ENCODE measurements at regions not wholly inside any gene's neighbourhood (a gene's known extent, or its start where the extent isn't known, plus 50 kb on each side); places are given as distances from the start of the nearest gene placed in this dataset.

DNA sequence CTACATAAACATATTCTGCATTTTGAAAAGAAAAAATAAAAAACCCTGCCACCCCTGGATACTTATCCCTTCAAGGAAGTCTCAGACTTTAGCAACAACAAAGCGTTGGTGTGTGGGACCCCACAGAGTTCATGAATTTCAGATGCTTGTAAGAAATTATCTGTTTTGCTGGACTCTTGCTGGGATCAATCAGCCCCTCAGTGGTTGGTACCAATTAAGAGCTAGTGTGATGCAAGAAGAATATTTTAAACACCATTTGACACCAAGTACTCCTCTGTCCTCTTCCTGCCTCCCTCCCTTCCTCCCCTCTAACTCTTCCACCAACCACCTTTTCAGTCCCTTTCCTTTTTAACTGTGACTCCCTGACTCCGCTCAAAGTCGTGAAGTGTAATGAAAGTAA lies 51.5 kb downstream of the SST start:
- H3K4me3 Mint-ChIP-seq, result no peak overlapping the region
- Histone ChIP-seq H3K36me3 (ENCODE audit: insufficient read depth, low read length) (no peaks in the 10 kb centered on the region), H3K27me3 (ENCODE audit: insufficient read depth, low read length, poor library complexity, severe bottlenecking) (no peaks in the 10 kb centered on the region), H3K27ac (ENCODE audit: low read depth, low read length) (no peak overlapping the region), H3K4me1 (ENCODE audit: insufficient read depth, low read length) (no peaks in the 10 kb centered on the region), H3K9me3 (ENCODE audit: low read length) (no peaks in the 10 kb centered on the region), H3K4me3 (ENCODE audit: low read length) (no peak overlapping the region)
- H3K36me3 Mint-ChIP-seq, result no peaks in the 10 kb centered on the region
- H3K27ac Mint-ChIP-seq, result no peak overlapping the region
- DNase-seq, result no peak
- ChIA-PET CTCF (no interaction called here), POLR2A (no interaction called here)
- H3K4me1 Mint-ChIP-seq, result peaks cover 5 to 13% (median 6%) of the 10 kb centered on the region in 3 donors
- H3K27me3 Mint-ChIP-seq, result peaks cover 0 to 14% of the 10 kb centered on the region in 2 donors
- H3K9me3 Mint-ChIP-seq, result no peaks in the 10 kb centered on the region

GRCh38 chr3:187617213-187617612 lies 53.0 kb downstream of the SST start:
- no peaks in the 10 kb centered on the region for H3K4me1 ChIP-seq (ENCODE audit: insufficient read depth, low read length)
- peaks cover 0 to 11% of the 10 kb centered on the region in 2 donors for H3K27me3 Mint-ChIP-seq
- no peak overlapping the region for H3K27ac Mint-ChIP-seq
- no peaks in the 10 kb centered on the region for H3K36me3 ChIP-seq (ENCODE audit: insufficient read depth, low read length)
- H3K4me1 Mint-ChIP-seq, result peaks cover 5 to 13% (median 6%) of the 10 kb centered on the region in 3 donors
- no peaks in the 10 kb centered on the region for H3K9me3 Mint-ChIP-seq
- H3K27ac ChIP-seq (ENCODE audit: low read depth, low read length), result no peak overlapping the region
- no peaks in the 10 kb centered on the region for H3K27me3 ChIP-seq (ENCODE audit: insufficient read depth, low read length, poor library complexity, severe bottlenecking)
- DNase-seq, result no peak
- ChIA-PET CTCF (no interaction called here), POLR2A (no interaction called here)
- H3K4me3 Mint-ChIP-seq, result no peak overlapping the region
- no peaks in the 10 kb centered on the region for H3K9me3 ChIP-seq (ENCODE audit: low read length)
- H3K36me3 Mint-ChIP-seq, result no peaks in the 10 kb centered on the region
- no peak overlapping the region for H3K4me3 ChIP-seq (ENCODE audit: low read length)

DNA sequence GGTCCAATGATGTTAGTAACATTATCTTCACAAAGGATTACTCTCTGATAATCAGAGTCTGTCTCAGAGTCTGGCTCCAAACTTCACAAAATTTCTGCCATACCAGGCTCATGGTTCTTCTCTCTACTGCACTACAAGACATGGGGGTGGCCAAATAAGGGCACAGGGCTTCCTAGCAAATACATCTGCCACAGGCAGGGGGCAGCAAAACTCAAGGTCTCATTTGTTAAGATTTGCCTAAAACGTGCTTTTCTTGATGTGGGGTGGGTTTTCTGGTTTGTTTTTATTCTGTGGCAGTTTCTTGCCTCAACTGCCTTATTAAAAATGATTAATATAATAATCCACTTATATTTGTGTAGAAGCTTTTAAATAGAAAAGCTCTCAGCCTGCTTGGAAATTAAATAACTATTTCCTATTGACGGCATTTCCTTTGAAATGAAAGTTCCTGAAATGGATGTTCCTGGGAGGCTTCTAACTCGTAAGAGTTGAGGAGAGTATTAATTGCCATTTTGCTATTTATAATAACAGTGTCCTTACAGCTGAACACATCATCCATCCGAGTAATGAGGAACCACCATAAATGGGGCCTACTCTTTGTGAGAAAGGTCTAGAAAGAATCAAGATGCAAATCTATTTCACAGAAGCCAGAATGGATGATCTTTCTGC lies 53.8 kb downstream of the SST start:
- Mint-ChIP-seq H3K27me3 (peaks cover 0 to 18% of the 10 kb centered on the region in 2 donors), H3K4me1 (peaks cover 5 to 13% (median 6%) of the 10 kb centered on the region in 3 donors), H3K4me3 (no peak overlapping the region), H3K27ac (no peak overlapping the region), H3K36me3 (no peaks in the 10 kb centered on the region), H3K9me3 (no peaks in the 10 kb centered on the region)
- peak; percentile 16 to 53 (median 20) for DNase-seq
- ChIA-PET CTCF (interaction anchor here (1.3 to 2.6 kb wide), 4 partner anchors 17 to 121 kb away, joined by 3 to 16 read pairs (median 7); no protein-coding TSS in a partner anchor), POLR2A (no interaction called here)
- no peaks in the 10 kb centered on the region for H3K27me3 ChIP-seq (ENCODE audit: insufficient read depth, low read length, poor library complexity, severe bottlenecking)
- no peaks in the 10 kb centered on the region for H3K36me3 ChIP-seq (ENCODE audit: insufficient read depth, low read length)
- H3K27ac ChIP-seq (ENCODE audit: low read depth, low read length), result no peak overlapping the region
- H3K9me3 ChIP-seq (ENCODE audit: low read length), result no peaks in the 10 kb centered on the region
- H3K4me3 ChIP-seq (ENCODE audit: low read length), result no peak overlapping the region
- H3K4me1 ChIP-seq (ENCODE audit: insufficient read depth, low read length), result no peaks in the 10 kb centered on the region

- H3K27ac ChIP-seq (ENCODE audit: low read depth, low read length), result no peak overlapping the region
- peaks cover 5 to 13% (median 6%) of the 10 kb centered on the region in 3 donors for H3K4me1 Mint-ChIP-seq
- POLR2A ChIA-PET, result no interaction called here
- CTCF ChIA-PET, result interaction anchor here (0.7 to 2.6 kb wide), 5 partner anchors 16 to 296 kb away, joined by 3 to 16 read pairs (median 3); no protein-coding TSS in a partner anchor
- H3K36me3 ChIP-seq (ENCODE audit: insufficient read depth, low read length), result no peaks in the 10 kb centered on the region
- no peaks in the 10 kb centered on the region for H3K9me3 ChIP-seq (ENCODE audit: low read length)
- H3K36me3 Mint-ChIP-seq, result no peaks in the 10 kb centered on the region
- no peak for DNase-seq
- no peak overlapping the region for H3K4me3 ChIP-seq (ENCODE audit: low read length)
- H3K27me3 ChIP-seq (ENCODE audit: insufficient read depth, low read length, poor library complexity, severe bottlenecking), result peaks cover under 1% of the 10 kb centered on the region
- no peak overlapping the region for H3K27ac Mint-ChIP-seq
- no peaks in the 10 kb centered on the region for H3K9me3 Mint-ChIP-seq
- peaks cover under 1 to 25% of the 10 kb centered on the region in 2 donors for H3K27me3 Mint-ChIP-seq
- H3K4me3 Mint-ChIP-seq, result no peak overlapping the region
- no peaks in the 10 kb centered on the region for H3K4me1 ChIP-seq (ENCODE audit: insufficient read depth, low read length)
Observed at GRCh38 chr3:187615630-187616029, 54.6 kb downstream of the SST start.

GRCh38 chr3:187612656-187613055 lies 57.5 kb downstream of the SST start:
- no peak overlapping the region for H3K27ac ChIP-seq (ENCODE audit: low read depth, low read length)
- no peak overlapping the region for H3K4me3 ChIP-seq (ENCODE audit: low read length)
- Mint-ChIP-seq H3K9me3 (no peaks in the 10 kb centered on the region), H3K4me3 (no peak overlapping the region), H3K27me3 (peaks cover 12 to 53% of the 10 kb centered on the region in 2 donors), H3K27ac (no peak overlapping the region), H3K36me3 (no peaks in the 10 kb centered on the region), H3K4me1 (peaks cover 5 to 13% (median 6%) of the 10 kb centered on the region in 3 donors)
- H3K9me3 ChIP-seq (ENCODE audit: low read length), result no peaks in the 10 kb centered on the region
- ChIA-PET CTCF (interaction anchor here (1.0 kb wide), 1 partner anchor 31 kb away, joined by 3 read pairs; no protein-coding TSS in a partner anchor), POLR2A (no interaction called here)
- no peaks in the 10 kb centered on the region for H3K36me3 ChIP-seq (ENCODE audit: insufficient read depth, low read length)
- H3K4me1 ChIP-seq (ENCODE audit: insufficient read depth, low read length), result no peaks in the 10 kb centered on the region
- no peak for DNase-seq
- peaks cover 7% of the 10 kb centered on the region for H3K27me3 ChIP-seq (ENCODE audit: insufficient read depth, low read length, poor library complexity, severe bottlenecking)

DNA sequence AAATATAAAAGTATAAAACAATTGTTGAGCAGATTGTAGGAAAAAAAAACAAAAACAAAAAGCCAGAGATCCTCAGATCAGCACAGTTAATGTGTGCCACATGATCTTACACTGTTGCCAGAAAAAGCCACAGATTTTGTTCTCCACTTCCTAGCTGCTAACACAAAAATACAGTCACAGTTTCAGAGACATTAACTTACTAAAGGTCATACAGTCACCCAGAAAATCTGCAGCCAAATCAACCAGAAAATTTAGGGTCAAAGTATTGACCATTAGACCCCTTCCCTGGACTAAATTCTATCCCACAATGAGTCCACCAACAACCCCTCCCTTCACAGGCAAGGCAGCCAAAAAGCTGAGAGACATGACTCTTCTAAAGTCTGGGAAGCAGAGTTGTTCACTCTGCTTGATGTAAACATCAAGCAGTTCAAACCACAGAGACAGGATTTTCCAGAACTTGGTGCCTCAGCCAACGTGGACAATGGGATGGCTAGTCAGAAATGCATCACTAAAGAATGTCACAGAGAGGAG lies 59.1 kb downstream of the SST start:
- no peaks in the 10 kb centered on the region for H3K4me1 ChIP-seq (ENCODE audit: insufficient read depth, low read length)
- Mint-ChIP-seq H3K27ac (no peak overlapping the region), H3K4me3 (no peak overlapping the region), H3K9me3 (no peaks in the 10 kb centered on the region), H3K27me3 (peaks cover 12 to 67% of the 10 kb centered on the region in 2 donors), H3K36me3 (no peaks in the 10 kb centered on the region), H3K4me1 (peaks cover 4 to 9% (median 5%) of the 10 kb centered on the region in 3 donors)
- CTCF ChIA-PET, result no interaction called here
- POLR2A ChIA-PET, result no interaction called here
- H3K27me3 ChIP-seq (ENCODE audit: insufficient read depth, low read length, poor library complexity, severe bottlenecking), result peaks cover 7% of the 10 kb centered on the region
- no peak overlapping the region for H3K4me3 ChIP-seq (ENCODE audit: low read length)
- H3K36me3 ChIP-seq (ENCODE audit: insufficient read depth, low read length), result no peaks in the 10 kb centered on the region
- no peaks in the 10 kb centered on the region for H3K9me3 ChIP-seq (ENCODE audit: low read length)
- DNase-seq, result no peak
- no peak overlapping the region for H3K27ac ChIP-seq (ENCODE audit: low read depth, low read length)

DNA sequence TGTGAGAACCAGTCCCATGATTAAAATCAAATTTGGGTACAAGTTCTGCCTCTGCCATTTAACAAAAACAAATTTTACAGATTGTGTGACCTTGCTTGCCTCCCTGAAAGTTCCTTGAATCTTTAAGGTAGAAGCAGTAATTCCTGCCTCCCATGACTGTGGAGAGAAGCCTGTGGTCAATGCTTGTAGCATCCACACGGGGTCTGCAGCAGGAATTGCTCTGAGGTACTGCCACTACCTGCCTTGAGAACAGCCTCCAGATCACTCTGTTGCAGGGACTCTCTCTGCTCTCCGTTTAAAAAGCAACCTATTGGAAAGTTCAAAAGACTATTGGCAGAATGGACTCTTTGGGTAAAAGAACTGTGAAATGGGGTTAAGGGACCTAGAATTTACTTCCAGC lies 75.9 kb downstream of the SST start:
- no peaks in the 10 kb centered on the region for H3K36me3 Mint-ChIP-seq

GRCh38 chr3:187593451-187593850 lies 76.7 kb downstream of the SST start:
- H3K9me3 Mint-ChIP-seq, result peaks cover 0 to 2% (median 0%) of the 10 kb centered on the region in 5 donors
- POLR2A ChIA-PET, result no interaction called here
- CTCF ChIA-PET, result no interaction called here
- H3K27me3 ChIP-seq (ENCODE audit: insufficient read depth, low read length, poor library complexity, severe bottlenecking), result peaks cover 6% of the 10 kb centered on the region
- no peak overlapping the region for H3K4me3 ChIP-seq (ENCODE audit: low read length)
- no peak overlapping the region for H3K27ac Mint-ChIP-seq
- no peaks in the 10 kb centered on the region for H3K4me1 ChIP-seq (ENCODE audit: insufficient read depth, low read length)
- H3K27ac ChIP-seq (ENCODE audit: low read depth, low read length), result no peak overlapping the region
- no peak for DNase-seq
- H3K4me3 Mint-ChIP-seq, result no peak overlapping the region
- peaks cover 22 to 66% of the 10 kb centered on the region in 2 donors for H3K27me3 Mint-ChIP-seq
- no peaks in the 10 kb centered on the region for H3K4me1 Mint-ChIP-seq
- H3K9me3 ChIP-seq (ENCODE audit: low read length), result no peaks in the 10 kb centered on the region
- no peaks in the 10 kb centered on the region for H3K36me3 ChIP-seq (ENCODE audit: insufficient read depth, low read length)
- no peaks in the 10 kb centered on the region for H3K36me3 Mint-ChIP-seq

More for the DNA sequence above, 75.9 kb downstream of the SST start:
- ChIA-PET CTCF (no interaction called here), POLR2A (no interaction called here)
- H3K9me3 ChIP-seq (ENCODE audit: low read length), result no peaks in the 10 kb centered on the region
- peaks cover 6% of the 10 kb centered on the region for H3K27me3 ChIP-seq (ENCODE audit: insufficient read depth, low read length, poor library complexity, severe bottlenecking)
- Mint-ChIP-seq H3K4me3 (no peak overlapping the region), H3K27ac (no peak overlapping the region), H3K9me3 (no peaks in the 10 kb centered on the region), H3K27me3 (peaks cover 22 to 67% of the 10 kb centered on the region in 2 donors), H3K4me1 (no peaks in the 10 kb centered on the region)
- no peak overlapping the region for H3K4me3 ChIP-seq (ENCODE audit: low read length)
- no peaks in the 10 kb centered on the region for H3K36me3 ChIP-seq (ENCODE audit: insufficient read depth, low read length)
- no peak for DNase-seq
- H3K27ac ChIP-seq (ENCODE audit: low read depth, low read length), result no peak overlapping the region
- H3K4me1 ChIP-seq (ENCODE audit: insufficient read depth, low read length), result no peaks in the 10 kb centered on the region

Data from CD8-positive, alpha-beta memory T cell (primary cell).